Tibial nerve (tissue), 3 donors: ENCODE measurements at regions not wholly inside any gene's neighbourhood (a gene's known extent, or its start where the extent isn't known, plus 50 kb on each side); places are given as distances from the start of the nearest gene placed in this dataset.
"Not testable (repeated sequence)": the region's sequence is repeated elsewhere in the genome, so short reads cannot be mapped to it uniquely, and the experiment has no call there.

Experiments
- POLR2A ChIP-seq, 2 donors: fragments of 450-650 bp; IDR thresholded peaks; one replicate each; pipeline ENCODE4 v1.6.1; 2017; ENCODE audit warnings: antibody characterized with exemption in 2 of 2, mild to moderate bottlenecking in 2 of 2, moderate library complexity in 2 of 2
- TF ChIP-seq, protein P1 (sequence below), 5 experiments: fragments of 200-600 bp in 3 of 5; fragments of 450-650 bp in 2 of 5; sonication (generic) in 3 of 5; IDR thresholded peaks; one replicate each; pipeline ENCODE4 v1.5.1; 2016 to 2019; ENCODE audit warnings: antibody characterized with exemption in 5 of 5, mild to moderate bottlenecking in 3 of 5, moderate library complexity in 2 of 5

DNA sequence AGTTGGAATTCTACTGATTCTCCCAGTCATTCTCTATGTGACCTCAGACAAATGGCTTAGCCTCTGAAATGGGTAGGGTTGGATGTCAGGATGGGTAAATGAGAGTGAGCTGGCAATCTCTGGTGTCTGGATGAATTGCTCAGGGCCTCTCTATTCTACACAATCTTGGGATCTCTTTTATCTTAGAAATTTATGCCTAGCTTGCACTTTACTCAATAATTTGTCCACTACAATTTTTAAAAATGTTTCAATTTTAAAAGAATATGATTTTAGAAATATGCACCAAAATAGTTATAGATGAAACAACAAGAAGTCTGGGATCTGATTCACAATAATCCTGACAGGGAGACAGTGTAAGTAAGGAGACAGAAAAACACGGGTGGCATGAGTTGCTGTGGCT is 134.1 kb downstream of the KLRB1 start:
- TF ChIP-seq, protein P1, sequence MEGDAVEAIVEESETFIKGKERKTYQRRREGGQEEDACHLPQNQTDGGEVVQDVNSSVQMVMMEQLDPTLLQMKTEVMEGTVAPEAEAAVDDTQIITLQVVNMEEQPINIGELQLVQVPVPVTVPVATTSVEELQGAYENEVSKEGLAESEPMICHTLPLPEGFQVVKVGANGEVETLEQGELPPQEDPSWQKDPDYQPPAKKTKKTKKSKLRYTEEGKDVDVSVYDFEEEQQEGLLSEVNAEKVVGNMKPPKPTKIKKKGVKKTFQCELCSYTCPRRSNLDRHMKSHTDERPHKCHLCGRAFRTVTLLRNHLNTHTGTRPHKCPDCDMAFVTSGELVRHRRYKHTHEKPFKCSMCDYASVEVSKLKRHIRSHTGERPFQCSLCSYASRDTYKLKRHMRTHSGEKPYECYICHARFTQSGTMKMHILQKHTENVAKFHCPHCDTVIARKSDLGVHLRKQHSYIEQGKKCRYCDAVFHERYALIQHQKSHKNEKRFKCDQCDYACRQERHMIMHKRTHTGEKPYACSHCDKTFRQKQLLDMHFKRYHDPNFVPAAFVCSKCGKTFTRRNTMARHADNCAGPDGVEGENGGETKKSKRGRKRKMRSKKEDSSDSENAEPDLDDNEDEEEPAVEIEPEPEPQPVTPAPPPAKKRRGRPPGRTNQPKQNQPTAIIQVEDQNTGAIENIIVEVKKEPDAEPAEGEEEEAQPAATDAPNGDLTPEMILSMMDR (IDR thresholded peaks at IDR 0.05) = not testable (repeated sequence)
- TF ChIP-seq POLR2A (IDR thresholded peaks at IDR 0.05) = not testable (repeated sequence)
